Neuron (in vitro differentiated cells): ENCODE measurements at regions not wholly inside any gene's neighbourhood (a gene's known extent, or its start where the extent isn't known, plus 50 kb on each side); places are given as distances from the start of the nearest gene placed in this dataset.
"Not testable (repeated sequence)": the region's sequence is repeated elsewhere in the genome, so short reads cannot be mapped to it uniquely, and the experiment has no call there.

Experiments used
- H2AFZ ChIP-seq: one replicate; pipeline ENCODE4 v1.6.1; 2013; ENCODE audit warnings: low read depth, mild to moderate bottlenecking, inconsistent platforms, low read length, moderate library complexity
- H3K27me3 ChIP-seq: one replicate; pipeline ENCODE4 v1.6.1; 2013; ENCODE audit warnings: low read length; ENCODE audit not compliant: insufficient read depth
- H3K36me3 ChIP-seq: one replicate; pipeline ENCODE4 v1.6.1; 2013; ENCODE audit warnings: low read length; ENCODE audit not compliant: insufficient read depth
- H3K4me1 ChIP-seq: one replicate; pipeline ENCODE4 v1.6.1; 2013; ENCODE audit warnings: low read length; ENCODE audit not compliant: insufficient read depth
- H3K4me3 ChIP-seq: 2 replicates; pipeline ENCODE4 v1.5.1; 2013; ENCODE audit warnings: mild to moderate bottlenecking, low read length, moderate library complexity
- H3K9me3 ChIP-seq: one replicate; pipeline ENCODE4 v1.6.1; 2013; ENCODE audit warnings: low read length

GRCh38 chr10:2362331-2362730, 625.0 kb upstream of the ADARB2 start:
- Histone ChIP-seq H3K9me3 (no peaks in the 10 kb centered on the region), H3K4me1 (no peaks in the 10 kb centered on the region), H2AFZ (no peak overlapping the region), H3K36me3 (no peaks in the 10 kb centered on the region), H3K27me3 (no peaks in the 10 kb centered on the region), H3K4me3 (no peak overlapping the region)

- no peak overlapping the region for H2AFZ ChIP-seq
- H3K36me3 ChIP-seq, result no peaks in the 10 kb centered on the region
- no peaks in the 10 kb centered on the region for H3K9me3 ChIP-seq
- no peaks in the 10 kb centered on the region for H3K4me1 ChIP-seq
- H3K4me3 ChIP-seq, result no peak overlapping the region
- no peaks in the 10 kb centered on the region for H3K27me3 ChIP-seq
These were observed 621.3 kb upstream of the ADARB2 start for GRCh38 chr10:2358586-2358985.

- no peak overlapping the region for H3K4me3 ChIP-seq
- no peaks in the 10 kb centered on the region for H3K36me3 ChIP-seq
- no peak overlapping the region for H2AFZ ChIP-seq
- no peaks in the 10 kb centered on the region for H3K4me1 ChIP-seq
- H3K9me3 ChIP-seq, result no peaks in the 10 kb centered on the region
- no peaks in the 10 kb centered on the region for H3K27me3 ChIP-seq
These were observed 619.3 kb upstream of the ADARB2 start for GRCh38 chr10:2356670-2357069.

- H3K4me1 ChIP-seq, result no peaks in the 10 kb centered on the region
- H2AFZ ChIP-seq, result no peak overlapping the region
- no peaks in the 10 kb centered on the region for H3K27me3 ChIP-seq
- H3K36me3 ChIP-seq, result no peaks in the 10 kb centered on the region
- no peaks in the 10 kb centered on the region for H3K9me3 ChIP-seq
- H3K4me3 ChIP-seq, result no peak overlapping the region
These were observed 614.2 kb upstream of the ADARB2 start for GRCh38 chr10:2351566-2351965.

GRCh38 chr10:2342206-2342605, 604.9 kb upstream of the ADARB2 start:
- Histone ChIP-seq H3K4me3 (no peak overlapping the region), H2AFZ (no peak overlapping the region), H3K9me3 (no peaks in the 10 kb centered on the region), H3K4me1 (no peaks in the 10 kb centered on the region), H3K27me3 (no peaks in the 10 kb centered on the region), H3K36me3 (no peaks in the 10 kb centered on the region)

- Histone ChIP-seq H3K27me3 (no peaks in the 10 kb centered on the region), H3K4me1 (no peaks in the 10 kb centered on the region), H3K36me3 (no peaks in the 10 kb centered on the region), H2AFZ (no peak overlapping the region), H3K4me3 (no peak overlapping the region), H3K9me3 (no peaks in the 10 kb centered on the region)
These were observed 603.7 kb upstream of the ADARB2 start for GRCh38 chr10:2340831-2341647.

GRCh38 chr10:2335626-2336025, 598.3 kb upstream of the ADARB2 start:
- H3K36me3 ChIP-seq, result no peaks in the 10 kb centered on the region
- H3K4me3 ChIP-seq, result no peak overlapping the region
- no peaks in the 10 kb centered on the region for H3K4me1 ChIP-seq
- no peaks in the 10 kb centered on the region for H3K27me3 ChIP-seq
- no peaks in the 10 kb centered on the region for H3K9me3 ChIP-seq
- H2AFZ ChIP-seq, result no peak overlapping the region

- Histone ChIP-seq H3K27me3 (no peaks in the 10 kb centered on the region), H2AFZ (no peak overlapping the region), H3K4me1 (no peaks in the 10 kb centered on the region), H3K9me3 (no peaks in the 10 kb centered on the region), H3K4me3 (no peak overlapping the region), H3K36me3 (no peaks in the 10 kb centered on the region)
These were observed 597.2 kb upstream of the ADARB2 start for GRCh38 chr10:2334575-2334974.

- Histone ChIP-seq H3K27me3 (no peaks in the 10 kb centered on the region), H3K36me3 (no peaks in the 10 kb centered on the region), H3K9me3 (no peaks in the 10 kb centered on the region), H2AFZ (no peak overlapping the region), H3K4me3 (no peak overlapping the region), H3K4me1 (no peaks in the 10 kb centered on the region)
These were observed 591.8 kb upstream of the ADARB2 start for GRCh38 chr10:2329082-2329481.

- Histone ChIP-seq H2AFZ (no peak overlapping the region), H3K4me1 (no peaks in the 10 kb centered on the region), H3K4me3 (no peak overlapping the region), H3K27me3 (no peaks in the 10 kb centered on the region), H3K9me3 (no peaks in the 10 kb centered on the region), H3K36me3 (no peaks in the 10 kb centered on the region)
These were observed 589.1 kb upstream of the ADARB2 start for GRCh38 chr10:2326411-2326810.

GRCh38 chr10:2315045-2315485, 577.7 kb upstream of the ADARB2 start:
- H2AFZ ChIP-seq, H3K4me1 ChIP-seq, H3K36me3 ChIP-seq, H3K9me3 ChIP-seq, H3K27me3 ChIP-seq, H3K4me3 ChIP-seq: not testable (repeated sequence)

- H3K9me3 ChIP-seq, result no peaks in the 10 kb centered on the region
- H3K4me3 ChIP-seq, result no peak overlapping the region
- H3K36me3 ChIP-seq, result no peaks in the 10 kb centered on the region
- H3K27me3 ChIP-seq, result no peaks in the 10 kb centered on the region
- no peak overlapping the region for H2AFZ ChIP-seq
- no peaks in the 10 kb centered on the region for H3K4me1 ChIP-seq
These were observed 568.8 kb upstream of the ADARB2 start for GRCh38 chr10:2306081-2306480.

GRCh38 chr10:2303169-2303568, 565.8 kb upstream of the ADARB2 start:
- no peak overlapping the region for H3K4me3 ChIP-seq
- H3K9me3 ChIP-seq, result no peaks in the 10 kb centered on the region
- H2AFZ ChIP-seq, result no peak overlapping the region
- H3K4me1 ChIP-seq, result no peaks in the 10 kb centered on the region
- H3K27me3 ChIP-seq, result no peaks in the 10 kb centered on the region
- H3K36me3 ChIP-seq, result no peaks in the 10 kb centered on the region

- no peaks in the 10 kb centered on the region for H3K4me1 ChIP-seq
These were observed 563.9 kb upstream of the ADARB2 start for GRCh38 chr10:2301227-2301626.

More at GRCh38 chr10:2301227-2301626, 563.9 kb upstream of the ADARB2 start:
- no peaks in the 10 kb centered on the region for H3K9me3 ChIP-seq
- H3K27me3 ChIP-seq, result no peaks in the 10 kb centered on the region
- H3K4me3 ChIP-seq, result no peak overlapping the region
- no peaks in the 10 kb centered on the region for H3K36me3 ChIP-seq
- H2AFZ ChIP-seq, result no peak overlapping the region
